GM12891 (cell line): ENCODE measurements at regions not wholly inside any gene's neighbourhood (a gene's known extent, or its start where the extent isn't known, plus 50 kb on each side); places are given as distances from the start of the nearest gene placed in this dataset.

Source experiments
- POLR2A ChIP-seq: IDR thresholded peaks from 2 replicates; pipeline ENCODE4 v1.6.1; 2011; ENCODE audit warnings: low read depth, low read length, control low read depth
- POLR2AphosphoS5 ChIP-seq: IDR thresholded peaks from 2 replicates; pipeline ENCODE4 v1.6.1; 2011; ENCODE audit warnings: low read depth, low read length, control low read depth
- SPI1 ChIP-seq: IDR thresholded peaks from 2 replicates; pipeline ENCODE4 v1.6.1; 2011; ENCODE audit warnings: low read depth, low read length, control low read depth
- TAF1 ChIP-seq: IDR thresholded peaks from 2 replicates; pipeline ENCODE4 v1.6.1; 2011; ENCODE audit warnings: low read depth, low read length, control low read depth

GRCh38 chr15:93862791-93863190 lies 368.6 kb upstream of the MCTP2 start:
- no peak for TF ChIP-seq POLR2A
- no peak for TF ChIP-seq POLR2AphosphoS5
- no peak for TF ChIP-seq TAF1
- no peak for TF ChIP-seq SPI1
